D341Med (cell line): ENCODE measurements at regions not wholly inside any gene's neighbourhood (a gene's known extent, or its start where the extent isn't known, plus 50 kb on each side); places are given as distances from the start of the nearest gene placed in this dataset.
"Not testable (repeated sequence)": the region's sequence is repeated elsewhere in the genome, so short reads cannot be mapped to it uniquely, and the experiment has no call there.

Experiments
- DNase-seq: peaks from one replicate; pipeline ENCODE4 v3.0.0; 2012; ENCODE audit warnings: low spot score

DNA sequence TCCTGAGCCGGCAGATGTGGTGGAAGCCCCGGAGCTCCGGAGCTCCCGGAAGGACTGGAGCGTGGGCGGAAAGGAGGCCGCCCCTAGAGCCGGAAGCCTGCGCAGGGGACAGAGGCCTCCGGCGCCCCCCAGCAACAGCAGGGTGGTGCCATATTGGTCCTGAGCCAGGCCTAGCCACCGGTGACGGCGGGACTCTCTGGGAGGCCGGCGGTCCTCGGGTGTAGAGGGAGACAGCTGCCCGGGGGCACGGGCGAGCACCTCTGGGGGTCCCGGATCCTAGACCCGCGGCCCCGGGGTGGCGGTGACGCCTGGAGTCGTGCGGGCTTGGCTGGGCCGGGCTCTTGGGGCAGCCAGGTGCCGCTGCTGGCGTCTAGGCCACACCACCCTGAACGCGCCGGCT, 1472.2 kb downstream of the FOXD4L5 start:
- DNase-seq = peak; percentile 9

DNA sequence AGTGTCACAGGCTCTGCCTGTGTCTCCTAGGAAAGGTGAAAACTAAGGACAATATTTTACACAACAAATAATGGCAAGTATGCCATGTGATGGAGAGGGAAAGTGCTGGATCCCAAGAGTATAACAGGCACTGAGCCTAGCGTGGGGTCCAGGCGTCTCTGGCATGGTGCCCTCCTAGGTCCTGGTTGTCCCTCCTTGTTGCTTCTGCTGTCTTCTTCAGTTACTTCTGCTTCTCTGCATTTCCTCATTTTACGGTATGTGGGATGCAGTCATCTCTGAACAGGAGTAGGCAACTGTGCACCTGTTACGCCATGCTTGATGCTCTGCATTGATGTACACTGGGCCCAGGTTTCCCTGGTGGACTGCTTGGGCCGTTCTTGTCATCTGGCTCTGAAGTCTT, 1480.8 kb downstream of the FOXD4L5 start:
- not testable (repeated sequence) for DNase-seq

DNA sequence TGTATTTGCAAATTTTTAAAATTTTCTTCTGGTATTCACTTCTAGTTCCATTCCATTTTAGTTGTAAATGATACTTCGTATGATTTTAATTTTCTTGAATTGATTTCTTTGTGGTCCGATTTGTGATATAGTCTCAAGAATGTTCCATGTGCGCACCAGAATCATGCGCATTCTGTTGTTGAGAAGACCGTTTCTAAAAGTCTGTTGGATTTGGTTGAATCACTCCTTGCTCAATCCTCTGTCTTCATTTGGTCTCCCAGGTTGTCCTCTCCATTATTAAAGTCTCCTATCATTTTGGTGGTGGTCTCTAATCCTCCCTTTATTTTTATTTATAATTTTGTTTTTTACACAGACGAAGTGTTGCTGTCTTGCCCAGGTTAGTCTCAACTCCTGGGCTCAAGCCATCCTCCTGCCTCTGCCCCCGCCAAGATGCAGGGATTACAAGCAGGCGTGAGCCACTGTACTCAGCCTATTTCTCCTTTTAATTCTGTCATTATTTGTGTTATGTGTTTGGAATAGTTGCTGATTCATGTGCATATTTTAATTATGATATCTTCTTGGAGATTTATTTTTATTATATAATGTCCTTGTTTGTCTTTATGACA, 1490.8 kb downstream of the FOXD4L5 start:
- DNase-seq = not testable (repeated sequence)

DNA sequence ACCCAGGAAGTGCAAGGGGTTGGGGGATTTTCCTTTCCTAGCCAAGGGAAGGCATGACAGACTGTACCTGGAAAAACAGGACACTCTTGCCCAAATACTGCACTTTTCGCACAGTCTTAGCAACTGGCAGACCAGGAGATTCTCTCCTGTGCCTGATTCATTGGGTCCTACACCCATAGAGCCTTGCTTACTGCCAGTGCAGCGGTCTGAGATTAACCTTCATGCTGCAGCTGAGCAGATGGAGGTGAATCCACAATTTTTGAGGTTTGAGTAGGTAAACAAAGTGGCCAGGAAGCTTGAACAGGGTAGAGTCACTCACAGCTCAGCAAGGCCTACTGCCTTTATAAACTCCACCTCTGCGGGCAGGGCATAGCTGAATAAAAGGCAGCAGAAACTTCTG, 1497.6 kb downstream of the FOXD4L5 start:
- not testable (repeated sequence) for DNase-seq

DNA sequence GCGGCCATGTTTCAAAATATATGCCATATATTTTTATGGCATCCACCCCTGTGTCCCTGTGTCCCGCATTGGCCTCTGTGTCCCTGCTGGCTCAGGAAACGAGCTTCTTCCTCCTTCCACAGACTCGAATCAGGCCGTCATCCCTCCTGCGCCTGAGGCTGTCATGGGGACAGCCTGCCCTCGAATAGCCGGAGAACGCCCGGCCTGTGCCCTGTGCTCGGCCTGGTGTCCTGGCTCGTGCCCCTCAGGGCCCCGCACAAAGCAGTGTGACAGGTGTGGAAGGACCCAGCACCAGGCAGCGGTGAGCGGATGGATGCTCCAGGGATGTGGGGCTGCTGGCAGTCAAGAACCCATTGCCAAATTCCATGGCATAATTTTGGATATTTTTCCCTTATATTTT, 1500.0 kb downstream of the FOXD4L5 start:
- not testable (repeated sequence) for DNase-seq

DNA sequence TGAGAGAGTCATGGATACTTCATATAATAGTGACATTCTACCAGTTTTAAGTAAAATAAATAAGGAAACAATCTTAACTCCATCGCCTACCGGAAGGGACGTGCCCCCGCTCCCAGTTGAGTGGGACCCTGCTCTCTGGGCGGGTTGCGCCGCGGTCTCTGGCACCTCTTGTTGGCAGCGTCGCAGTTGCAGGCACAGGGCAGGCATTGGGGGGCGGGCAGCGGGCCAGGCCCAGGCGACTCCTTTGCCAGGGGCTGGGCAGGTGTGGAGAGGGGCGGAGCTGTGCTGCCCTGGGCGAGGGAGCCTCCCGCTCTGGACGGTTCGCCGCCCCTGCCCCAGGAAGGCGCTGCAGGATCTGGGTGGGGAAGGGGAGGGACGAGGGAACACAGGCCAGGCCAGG, 1500.6 kb downstream of the FOXD4L5 start:
- not testable (repeated sequence) for DNase-seq

DNA sequence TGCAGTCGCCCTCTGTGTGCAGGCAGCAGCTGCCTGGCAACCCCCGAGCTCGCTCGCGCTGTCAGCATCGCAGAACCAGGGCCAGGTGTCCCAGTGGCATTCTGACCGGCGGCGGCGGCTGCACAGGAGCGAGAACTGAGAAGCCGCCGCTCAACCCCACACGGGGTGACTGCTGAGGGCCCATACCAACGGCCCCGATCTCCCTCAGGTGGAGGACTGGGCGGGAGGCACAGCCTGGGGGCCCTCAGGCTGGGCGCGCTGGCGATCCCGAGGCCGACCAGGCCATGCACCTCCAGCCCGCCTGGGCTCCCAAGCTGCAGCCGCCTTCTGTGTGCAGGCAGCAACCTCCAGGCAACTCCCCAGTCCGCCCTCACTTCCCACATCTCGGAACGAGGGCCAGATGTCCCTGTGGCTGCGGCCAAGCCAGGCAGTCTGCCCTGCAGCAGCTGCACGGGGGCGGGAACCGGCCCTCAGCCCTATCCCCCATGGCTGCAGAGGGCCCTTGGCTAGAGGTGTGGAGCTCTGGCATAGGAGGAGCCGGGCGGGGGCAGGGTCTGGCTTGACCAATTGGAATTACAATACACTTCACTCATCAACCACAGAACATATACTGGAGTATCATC, 1503.1 kb downstream of the FOXD4L5 start:
- DNase-seq = not testable (repeated sequence)

DNA sequence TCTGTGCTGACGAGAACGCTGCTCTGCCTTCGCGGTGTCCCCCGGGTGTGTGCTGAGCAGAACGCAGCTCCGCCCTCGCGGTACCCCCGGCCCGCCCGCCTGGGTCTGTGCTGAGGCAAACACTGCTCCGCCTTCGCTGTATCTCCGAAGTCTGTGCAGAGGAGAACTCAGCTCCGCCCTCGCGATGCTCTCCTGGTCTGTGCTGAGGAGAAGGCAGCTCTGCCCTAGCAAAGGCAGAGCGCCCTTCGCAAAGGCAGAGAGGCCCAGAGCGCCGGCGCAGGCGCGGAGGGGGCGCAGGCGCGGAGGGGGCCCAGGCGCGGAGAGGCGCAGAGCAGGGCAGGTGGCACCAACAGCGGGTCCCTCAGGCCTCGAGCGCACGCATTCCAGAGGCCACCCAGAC, 1503.6 kb downstream of the FOXD4L5 start:
- not testable (repeated sequence) for DNase-seq

DNA sequence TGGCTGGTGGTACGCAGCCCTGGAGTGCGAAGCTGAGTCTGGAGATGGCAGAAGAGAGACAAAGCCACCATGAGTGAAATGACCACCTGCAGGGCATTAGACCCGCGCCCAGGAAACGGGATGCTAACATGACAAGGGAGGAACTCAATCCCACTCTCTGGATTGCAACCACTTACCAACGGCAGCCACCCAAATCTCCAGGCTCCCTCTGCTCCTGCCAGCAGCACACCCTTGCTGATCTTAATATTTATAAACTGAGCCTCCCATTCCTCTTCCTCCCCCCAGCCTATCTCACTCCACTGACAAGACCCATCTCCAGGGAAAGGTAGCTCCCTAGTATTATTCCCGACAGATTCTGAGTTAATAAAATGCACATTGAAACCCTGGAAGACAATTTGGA, 1508.8 kb downstream of the FOXD4L5 start:
- not testable (repeated sequence) for DNase-seq

DNA sequence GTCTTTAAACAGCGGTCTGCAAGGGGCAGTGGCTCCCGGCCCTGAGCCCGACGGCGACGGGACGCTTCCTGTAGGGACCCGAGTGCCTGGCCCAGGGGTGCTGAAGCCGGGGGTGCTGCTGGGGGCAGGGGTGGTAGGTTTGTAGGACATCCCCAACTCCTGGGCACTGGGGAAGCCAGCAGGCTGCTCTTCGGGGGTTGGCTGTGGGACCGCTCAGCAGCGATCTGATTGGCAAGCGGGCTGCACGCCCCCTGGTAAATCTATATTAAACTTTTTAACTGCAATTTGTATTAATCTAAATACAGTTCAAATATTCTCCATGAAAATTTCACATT, 1510.0 kb downstream of the FOXD4L5 start:
- not testable (repeated sequence) for DNase-seq

DNA sequence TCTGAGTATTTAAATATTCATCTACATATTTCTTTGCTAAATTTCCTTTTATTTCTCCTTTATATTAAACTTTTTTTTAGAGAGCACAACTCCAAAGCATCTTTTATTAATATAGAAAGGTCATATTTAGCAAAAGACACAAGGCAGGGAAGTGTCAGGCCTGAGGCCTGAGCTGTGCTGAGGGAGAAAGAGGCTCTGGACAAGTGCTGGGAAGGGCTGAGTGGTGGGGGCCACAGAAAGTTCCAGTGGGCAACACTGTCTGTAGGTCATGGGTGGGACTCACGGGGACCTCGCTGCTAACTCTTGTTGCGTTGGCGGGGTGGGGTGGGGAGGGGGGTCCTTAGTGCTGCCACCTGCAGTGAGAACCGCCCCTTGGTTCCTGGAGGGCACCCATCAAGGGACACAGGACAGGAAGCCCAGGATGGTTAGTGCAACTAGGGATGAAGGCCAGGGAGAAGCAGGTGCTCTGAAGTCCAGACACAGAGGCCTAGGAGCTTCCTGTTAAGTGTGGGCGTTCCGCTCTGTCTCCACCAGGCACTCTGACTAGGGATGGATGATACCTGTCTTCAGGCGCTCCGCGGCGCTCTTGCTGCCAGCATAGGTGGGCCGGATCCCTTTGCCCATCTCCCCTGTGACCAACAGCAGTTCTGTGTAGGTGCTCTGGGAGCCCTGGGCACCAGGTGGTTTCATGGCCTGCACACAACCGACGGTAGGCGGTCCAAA, 1510.5 kb downstream of the FOXD4L5 start:
- DNase-seq = not testable (repeated sequence)

DNA sequence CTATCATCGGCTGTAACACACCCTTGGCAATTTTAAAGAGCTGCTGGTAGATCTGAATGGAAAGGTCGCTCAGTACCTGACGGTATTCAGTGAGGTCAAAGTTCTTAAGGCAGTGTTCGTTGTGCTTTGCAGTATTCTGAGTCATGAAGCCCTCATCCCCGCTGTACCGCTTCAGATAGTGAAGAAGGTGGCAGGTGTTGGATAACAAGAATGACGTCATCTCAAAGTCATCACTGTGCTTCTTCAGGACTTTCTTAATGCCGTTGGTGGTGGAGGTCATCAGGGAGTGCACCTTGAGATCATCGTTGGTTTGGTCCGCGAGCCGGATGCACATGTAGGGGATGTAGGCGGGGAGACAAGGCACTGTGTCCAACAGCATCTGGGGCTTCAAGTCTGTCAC, 1522.8 kb downstream of the FOXD4L5 start:
- DNase-seq = not testable (repeated sequence)

DNA sequence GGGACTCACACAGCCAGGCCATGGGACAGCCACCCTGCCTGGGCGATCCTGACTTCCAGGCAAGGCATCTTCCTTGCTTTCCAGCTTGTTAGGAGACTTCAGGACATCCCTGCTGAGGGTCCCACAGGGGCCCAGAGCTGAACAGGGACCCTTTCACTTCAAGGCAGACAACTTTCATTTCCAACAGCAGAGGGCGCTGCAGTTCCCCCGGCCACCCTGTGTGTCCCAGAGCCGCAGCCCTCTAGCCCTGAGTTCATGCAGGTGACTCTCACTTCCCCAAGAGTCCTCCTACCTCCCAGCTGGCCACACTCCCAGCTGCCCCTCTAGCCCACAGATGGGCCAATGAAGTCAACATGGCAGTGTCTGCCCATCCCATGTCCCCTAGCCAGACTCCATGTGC, 1556.0 kb downstream of the FOXD4L5 start:
- DNase-seq = not testable (repeated sequence)

DNA sequence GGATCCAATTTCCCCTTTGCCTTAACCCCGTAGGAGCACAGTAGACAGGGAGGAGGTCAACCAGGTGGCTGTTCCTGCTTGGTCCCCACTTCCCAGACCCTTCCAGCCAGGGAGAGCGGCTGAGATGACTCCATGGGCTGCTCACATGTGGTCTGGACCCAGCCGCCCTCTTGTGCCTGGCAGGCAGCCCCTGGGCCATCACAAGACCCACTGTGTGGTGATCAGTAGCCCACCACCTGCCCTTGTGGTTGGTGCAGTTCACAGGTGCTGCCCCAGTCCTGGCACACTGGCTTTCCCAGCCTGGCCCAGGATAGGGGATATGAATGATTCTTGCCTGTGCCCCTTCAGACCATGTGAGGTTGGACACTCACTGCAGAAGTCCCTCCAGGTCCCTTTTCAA, 1556.7 kb downstream of the FOXD4L5 start:
- no peak for DNase-seq

DNA sequence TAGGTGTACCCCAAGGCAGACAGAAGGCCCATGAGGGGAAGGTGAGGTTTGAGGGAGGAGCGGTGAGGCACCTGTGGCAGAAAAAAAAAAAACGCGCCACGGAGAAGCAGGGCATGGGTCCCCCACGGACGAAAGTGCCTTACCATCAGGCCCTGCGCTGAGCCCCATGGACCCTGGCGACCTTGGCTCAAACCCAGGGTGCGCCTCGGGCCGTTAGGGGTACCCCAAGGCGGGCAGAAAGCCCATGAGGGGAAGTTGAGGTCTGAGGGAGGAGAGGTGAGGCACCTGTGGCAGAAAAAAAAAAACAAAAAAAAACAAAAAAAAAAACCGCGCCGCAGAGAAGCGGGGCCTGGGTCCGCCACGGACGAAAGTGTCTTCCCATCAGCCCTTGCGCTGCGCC, 1576.7 kb downstream of the FOXD4L5 start:
- not testable (repeated sequence) for DNase-seq

DNA sequence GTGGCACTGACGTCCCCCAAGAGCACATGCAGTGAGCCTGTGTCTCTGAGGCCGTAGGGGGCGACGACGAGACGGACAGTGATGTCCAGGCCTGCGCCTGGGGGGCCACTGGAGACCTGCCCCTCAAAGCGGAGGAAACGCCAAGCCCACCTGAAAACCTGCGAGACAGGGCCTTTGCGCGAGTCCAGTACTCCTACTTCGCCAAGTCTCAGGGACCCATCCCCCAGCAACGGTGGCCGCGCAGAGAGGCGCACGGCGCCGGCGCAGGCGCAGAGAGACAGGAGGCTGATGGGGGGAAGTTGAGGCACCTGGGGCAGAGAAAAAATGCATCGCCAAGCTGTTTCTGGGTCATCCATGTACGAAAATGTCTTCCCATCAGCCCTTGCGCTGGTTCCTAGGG, 1580.6 kb downstream of the FOXD4L5 start:
- DNase-seq = peak; percentile 0

DNA sequence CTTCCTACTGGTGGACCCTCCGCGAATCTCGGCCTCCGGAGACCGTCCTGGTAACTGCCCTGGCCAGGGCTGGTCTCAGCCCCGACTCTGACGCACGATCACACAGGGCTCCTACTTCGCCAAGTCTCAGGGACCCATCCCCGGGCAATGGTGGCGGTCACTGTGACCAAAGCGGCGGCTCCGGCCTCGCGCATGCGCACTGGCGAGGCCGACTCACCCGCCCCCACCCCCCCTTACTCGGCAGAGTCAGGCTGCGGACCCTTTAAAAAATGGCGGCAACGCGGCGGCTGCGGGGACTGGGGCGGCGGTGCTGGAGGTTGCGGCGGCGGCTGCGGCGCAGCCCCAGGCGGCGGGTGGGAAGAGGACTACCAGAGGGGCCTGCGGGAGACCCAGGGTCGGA, 1581.3 kb downstream of the FOXD4L5 start:
- DNase-seq = not testable (repeated sequence)

DNA sequence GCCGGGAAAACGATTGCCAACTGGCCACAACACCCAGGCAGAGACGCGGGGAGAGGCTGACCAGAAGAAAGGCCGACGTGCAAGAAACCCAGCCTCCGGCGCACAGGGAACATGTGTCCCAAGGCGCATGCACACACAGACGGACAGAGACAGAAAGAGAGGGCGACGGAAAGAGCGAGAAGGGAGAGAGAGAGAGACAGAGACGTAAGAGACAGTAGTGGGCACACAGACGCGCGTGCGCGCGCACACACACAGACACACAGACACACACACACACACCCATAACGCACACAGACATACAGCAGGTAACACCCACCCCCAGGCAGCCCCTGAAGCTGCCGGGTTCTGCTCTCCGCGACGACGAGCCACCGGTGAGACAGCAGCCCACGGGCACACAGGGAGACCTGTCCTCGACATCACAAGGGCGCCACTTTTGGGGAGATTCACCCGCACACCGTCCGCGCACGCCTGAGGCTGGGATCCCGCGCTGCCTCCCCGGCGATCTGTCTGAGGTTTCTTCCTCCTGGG, 1581.8 kb downstream of the FOXD4L5 start:
- not testable (repeated sequence) for DNase-seq
